ENCODE measurements at regions not wholly inside any gene's neighbourhood (a gene's known extent, or its start where the extent isn't known, plus 50 kb on each side); places are given as distances from the start of the nearest gene placed in this dataset.

GRCh38 chr2:74738586-74738985, 84.5 kb downstream of the SEMA4F start:
- TF ChIP-seq CTCF (conservative IDR thresholded peaks at IDR 0.05 in 1 of 2, IDR thresholded peaks at IDR 0.05 in 1 of 2; ENCODE audit: extremely low read depth in 1 of 2, insufficient read depth in 1 of 2, low read depth in 1 of 2, low read length in 2 of 2) (no peak), EZH2 (IDR thresholded peaks at IDR 0.05; ENCODE audit: borderline replicate concordance, low read length) (no peak)
